Stimulated activated CD8-positive, alpha-beta memory T cell treated with anti-CD3 and anti-CD28 coated beads, Interleukin-7, amount 100 ng/mL, for 1 hour (primary cell): ENCODE measurements at regions not wholly inside any gene's neighbourhood (a gene's known extent, or its start where the extent isn't known, plus 50 kb on each side); places are given as distances from the start of the nearest gene placed in this dataset.
"Not testable (repeated sequence)": the region's sequence is repeated elsewhere in the genome, so short reads cannot be mapped to it uniquely, and the experiment has no call there.

Source experiments
- DNase-seq, 2 donors: peaks; one replicate each; pipeline ENCODE4 v3.0.0-alpha.2; 2020; ENCODE audit warnings: low read depth in 2 of 2

GRCh38 chr9:63912451-63912850 is 1372.6 kb downstream of the FOXD4L5 start:
- not testable (repeated sequence) for DNase-seq

GRCh38 chr9:63909076-63909475 is 1375.9 kb downstream of the FOXD4L5 start:
- not testable (repeated sequence) for DNase-seq

DNA sequence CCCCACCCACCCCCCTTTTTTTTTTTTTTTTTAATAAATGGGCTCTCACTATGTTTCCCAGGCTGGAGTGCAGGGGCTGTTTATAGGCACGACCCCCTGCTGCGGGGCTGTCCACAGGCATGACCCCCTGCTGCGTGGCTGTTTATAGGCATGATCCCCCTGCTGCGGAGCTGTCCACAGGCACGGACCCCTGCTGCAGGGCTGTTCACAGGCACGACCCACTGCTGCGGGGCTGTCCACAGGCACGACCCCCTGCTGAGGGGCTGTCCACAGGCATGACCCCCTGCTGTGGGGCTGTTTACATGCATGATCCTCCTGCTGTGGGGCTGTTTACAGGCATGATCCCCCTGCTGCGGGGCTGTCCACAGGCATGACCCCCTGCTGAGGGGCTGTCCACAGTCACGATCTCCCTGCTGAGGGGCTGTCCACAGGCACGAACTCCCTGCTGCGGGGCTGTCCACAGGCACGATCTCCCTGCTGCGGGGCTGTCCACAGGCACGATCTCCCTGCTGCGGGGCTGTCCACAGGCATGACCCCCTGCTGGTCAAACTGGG is 1385.3 kb downstream of the FOXD4L5 start:
- DNase-seq, result not testable (repeated sequence)

GRCh38 chr9:63881386-63881785 is 1403.6 kb downstream of the FOXD4L5 start:
- DNase-seq, result not testable (repeated sequence)

DNA sequence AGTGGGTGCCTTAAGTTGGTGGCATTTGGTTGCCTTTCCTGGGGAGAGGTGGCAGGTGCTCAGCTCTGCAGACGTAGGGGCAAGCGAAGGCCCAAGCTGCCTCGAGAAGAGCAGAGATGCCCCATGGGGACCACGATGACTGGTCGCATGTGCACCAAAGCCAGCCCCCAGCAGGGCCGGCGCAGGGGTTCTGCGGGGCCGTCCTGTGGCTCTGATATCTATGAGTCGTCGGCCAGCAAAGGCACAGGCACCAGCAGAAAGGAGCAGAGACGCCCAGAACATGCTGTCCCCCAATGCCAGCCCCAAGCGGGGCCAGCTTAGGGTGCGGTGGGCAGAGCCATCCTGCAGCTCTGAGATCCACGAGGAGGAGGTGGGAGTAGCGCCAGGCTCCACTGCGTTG is 1408.6 kb downstream of the FOXD4L5 start:
- DNase-seq, result not testable (repeated sequence)

DNA sequence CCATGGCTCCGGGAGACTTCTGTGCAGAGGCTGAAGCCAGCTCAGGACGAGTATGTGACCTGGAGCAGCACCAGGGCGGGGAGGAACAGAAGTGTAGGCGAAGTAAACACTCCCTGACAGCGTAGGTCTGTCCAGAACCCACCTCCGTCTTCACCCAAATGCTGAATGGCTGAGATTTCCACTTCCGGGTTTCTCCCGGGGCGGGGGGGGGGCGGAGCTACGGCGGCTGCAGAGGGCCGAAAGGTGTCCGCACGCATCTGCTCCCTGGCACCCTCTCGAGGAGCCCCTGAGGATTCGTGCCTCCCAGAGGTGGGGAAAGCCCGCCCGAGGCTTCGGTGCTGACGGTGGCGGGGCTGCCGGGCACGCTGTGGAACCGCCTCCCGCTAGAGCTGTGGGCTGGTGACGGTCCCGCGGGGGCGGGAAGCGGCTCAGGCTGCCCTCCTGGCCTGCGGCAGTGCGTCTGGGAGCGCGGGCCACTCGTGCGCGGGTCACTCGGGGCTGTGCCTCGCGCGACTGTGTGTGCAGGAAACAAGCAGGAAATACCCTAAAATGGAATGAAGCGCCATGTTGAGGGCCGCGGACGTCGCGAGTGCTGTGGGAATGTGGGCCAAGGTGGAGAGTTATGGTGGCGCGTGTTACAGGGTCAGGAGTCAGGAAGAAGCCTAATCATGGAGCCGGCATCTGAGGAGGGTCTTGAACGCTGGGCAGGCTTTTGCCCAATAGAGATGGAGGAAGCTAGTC is 1425.4 kb downstream of the FOXD4L5 start:
- peak in 1 of 2 donors; percentile 4 for DNase-seq

DNA sequence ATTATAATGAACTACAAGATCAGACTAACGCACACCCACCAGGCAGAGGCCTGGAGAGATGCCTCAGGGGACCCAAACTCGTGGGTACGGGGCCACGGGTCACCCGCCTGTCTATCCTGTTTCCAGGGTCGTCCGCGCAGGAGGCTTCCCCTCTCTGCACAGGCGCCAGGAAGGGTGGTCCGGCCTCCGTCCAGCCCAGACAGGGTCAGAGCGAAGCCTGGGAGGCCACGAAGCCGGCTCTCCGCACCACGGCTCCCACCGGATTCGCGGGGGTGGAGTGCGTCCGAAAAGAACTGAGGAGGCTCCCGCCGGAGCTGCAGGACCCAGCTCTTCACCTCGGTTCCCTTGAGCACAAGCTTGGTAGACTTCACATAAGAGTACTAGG is 1425.9 kb downstream of the FOXD4L5 start:
- not testable (repeated sequence) for DNase-seq

GRCh38 chr9:63853140-63853751 is 1431.8 kb downstream of the FOXD4L5 start:
- not testable (repeated sequence) for DNase-seq

GRCh38 chr9:63824804-63825203 is 1460.2 kb downstream of the FOXD4L5 start:
- not testable (repeated sequence) for DNase-seq

DNA sequence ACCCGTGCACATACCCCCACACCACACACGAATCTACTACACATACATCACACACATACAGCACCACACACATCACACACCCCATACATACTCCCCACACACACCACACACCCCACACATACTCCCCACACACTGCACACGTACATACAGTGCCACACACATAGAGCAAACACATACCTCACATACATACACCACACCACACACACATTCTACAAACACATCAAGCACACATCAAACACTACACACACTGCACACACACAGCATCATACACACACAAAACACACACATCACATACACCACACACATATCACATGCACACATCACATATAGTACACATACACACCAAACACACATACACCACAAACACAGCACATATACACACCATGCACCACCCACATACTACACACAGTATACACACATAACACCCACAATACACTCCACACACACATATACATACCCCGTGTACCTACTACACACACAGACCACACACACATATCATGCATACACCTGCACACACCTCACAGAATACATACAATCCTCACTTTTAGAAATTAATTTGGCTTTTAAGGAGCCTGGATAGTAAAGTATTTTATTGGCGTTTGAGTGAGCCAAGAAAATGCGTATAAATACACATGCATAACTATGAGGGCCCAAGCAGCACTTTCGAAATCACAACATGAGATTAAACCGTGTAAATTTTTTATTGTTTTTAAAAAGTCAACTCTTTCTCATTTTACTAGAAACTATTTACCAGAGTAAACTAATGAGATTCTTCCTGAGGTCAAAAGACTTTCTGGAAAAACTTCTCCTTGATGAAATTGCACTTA is 1461.4 kb downstream of the FOXD4L5 start:
- DNase-seq, result not testable (repeated sequence)

- DNase-seq, result not testable (repeated sequence)
These were observed 1462.2 kb downstream of the FOXD4L5 start for GRCh38 chr9:63822615-63823374.

- DNase-seq, result not testable (repeated sequence)
These were observed 1463.7 kb downstream of the FOXD4L5 start for GRCh38 chr9:63821293-63821692.

- DNase-seq, result not testable (repeated sequence)
These were observed 1464.1 kb downstream of the FOXD4L5 start for GRCh38 chr9:63820882-63821281.

DNA sequence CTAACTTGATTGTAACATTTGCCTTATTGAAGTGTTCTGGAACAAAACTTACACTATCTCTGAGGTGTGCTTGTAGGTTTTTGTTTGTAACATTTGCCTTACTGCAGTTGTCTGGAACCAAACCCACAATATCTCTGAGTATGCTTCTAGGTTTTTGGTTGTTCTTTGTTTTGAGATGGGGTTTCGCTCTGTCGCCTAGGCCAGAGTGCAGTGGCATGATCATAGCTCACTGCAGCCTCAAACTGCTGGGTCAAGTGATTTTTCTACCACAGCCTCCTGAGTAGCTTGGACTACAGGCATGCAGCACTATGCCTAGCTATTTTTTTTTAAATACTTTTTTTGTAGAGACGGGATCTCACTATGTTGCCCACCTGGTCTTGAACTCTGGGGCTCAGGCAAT is 1464.6 kb downstream of the FOXD4L5 start:
- DNase-seq, result not testable (repeated sequence)

DNA sequence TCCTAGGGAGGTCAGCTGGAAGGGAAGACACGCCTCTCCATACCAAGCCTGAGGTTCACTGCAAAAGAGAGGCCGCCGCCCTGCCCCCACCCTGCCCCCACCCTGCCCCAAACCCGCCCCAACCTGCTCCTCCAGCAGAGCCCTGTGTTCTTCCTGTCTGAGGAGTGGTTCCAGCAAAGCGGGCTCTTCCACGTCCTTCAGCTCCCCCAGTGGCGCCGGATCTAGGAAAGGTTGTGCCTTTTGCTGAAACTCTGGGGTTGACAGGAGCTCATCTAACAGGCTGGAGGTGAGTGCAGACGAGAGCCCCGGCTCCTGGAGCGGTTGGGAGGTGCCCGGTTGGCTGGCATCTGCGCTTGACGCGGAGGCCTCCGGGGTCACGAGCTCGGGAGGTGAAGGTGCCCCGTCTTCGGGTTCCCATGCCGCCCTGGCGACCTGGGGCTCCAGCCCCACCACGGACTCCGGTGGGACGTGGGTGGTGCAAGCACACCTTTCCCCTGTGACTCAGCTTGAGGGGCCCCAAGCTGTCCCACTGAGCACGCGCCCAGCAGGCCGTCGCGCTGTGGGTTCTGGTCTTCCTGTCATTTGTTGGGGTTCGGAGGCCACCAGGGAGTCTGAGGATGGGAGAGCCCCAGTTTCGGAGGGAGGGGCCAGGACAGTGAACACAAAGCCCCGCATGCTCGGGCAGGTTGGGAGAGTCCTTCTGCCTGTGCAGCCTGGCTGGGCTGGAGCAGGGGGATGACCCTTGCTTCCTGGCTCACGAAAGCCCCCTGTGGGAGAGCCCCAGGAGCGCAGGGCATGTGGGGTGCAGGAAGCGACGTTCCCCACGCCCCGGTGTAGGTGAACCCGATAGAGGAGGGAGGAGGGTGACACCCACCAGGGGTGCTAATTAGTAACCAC is 1467.1 kb downstream of the FOXD4L5 start:
- DNase-seq, result peak; percentile 36 to 52

DNA sequence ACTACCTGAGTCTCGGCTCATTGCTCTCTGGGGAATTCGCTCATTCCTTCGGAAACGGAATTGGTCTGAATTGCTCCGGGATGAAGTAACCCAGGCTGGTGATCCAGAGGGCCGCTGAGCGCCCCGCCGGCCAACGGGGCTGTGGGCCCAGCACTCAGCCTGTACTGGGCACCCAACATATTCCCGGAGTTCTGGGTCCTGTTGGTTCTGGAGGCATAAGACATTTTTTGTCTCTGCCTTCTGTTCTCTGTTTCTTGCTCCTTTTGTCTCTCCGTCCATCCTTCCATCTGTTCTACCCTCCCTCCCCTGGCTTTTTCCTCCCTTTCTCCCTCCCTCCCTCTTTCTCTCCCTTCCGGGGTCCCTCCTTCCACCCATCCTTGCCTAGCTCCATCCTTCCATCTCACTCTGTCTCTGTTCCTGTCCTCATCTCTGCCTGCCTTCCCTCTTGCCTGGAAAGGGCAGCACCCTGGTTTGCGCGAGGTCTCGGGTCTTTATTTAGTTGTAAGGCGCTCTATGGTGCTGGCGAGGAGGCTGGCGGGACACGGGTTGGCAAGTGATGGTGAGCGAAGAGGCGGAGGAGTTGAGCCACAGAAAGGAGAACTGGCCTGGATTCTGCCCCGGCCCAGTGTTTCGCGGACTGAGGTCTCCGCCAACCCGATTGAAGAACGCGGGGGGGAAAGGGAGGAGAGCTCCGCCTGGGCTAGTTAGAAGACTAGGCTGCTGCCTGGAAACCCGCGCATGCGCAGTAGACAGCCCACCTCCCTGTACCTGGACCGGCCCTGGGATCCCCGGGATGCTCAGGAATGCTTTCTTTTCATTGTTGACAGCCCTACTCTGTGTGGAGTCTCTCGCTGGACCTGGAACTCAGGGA is 1468.0 kb downstream of the FOXD4L5 start:
- DNase-seq, result peak; percentile 36 to 52

GRCh38 chr9:63814970-63815669 is 1469.9 kb downstream of the FOXD4L5 start:
- DNase-seq, result not testable (repeated sequence)

- not testable (repeated sequence) for DNase-seq
These were observed 1471.5 kb downstream of the FOXD4L5 start for GRCh38 chr9:63813391-63814021.
